ENCODE measurements at regions not wholly inside any gene's neighbourhood (a gene's known extent, or its start where the extent isn't known, plus 50 kb on each side); places are given as distances from the start of the nearest gene placed in this dataset.

GRCh38 chr2:18230668-18231067 lies 329.8 kb downstream of the RDH14 start:
- TF ChIP-seq ARNT (IDR thresholded peaks at IDR 0.05) = no peak
- no peak for TF ChIP-seq NFRKB (IDR thresholded peaks at IDR 0.05)
- no peak for TF ChIP-seq FOXK2 (IDR thresholded peaks at IDR 0.05)
- TF ChIP-seq HDGF (IDR thresholded peaks at IDR 0.05; ENCODE audit: borderline replicate concordance) = no peak
- no peak for TF ChIP-seq ZNF384 (IDR thresholded peaks at IDR 0.05)
- no peak for TF ChIP-seq L3MBTL2 (conservative IDR thresholded peaks at IDR 0.05)
- TF ChIP-seq CTBP1 (IDR thresholded peaks at IDR 0.05; ENCODE audit: borderline replicate concordance) = no peak
- TF ChIP-seq BHLHE40 (IDR thresholded peaks at IDR 0.05; ENCODE audit: borderline replicate concordance) = no peak
- no peak for TF ChIP-seq SUZ12 (IDR thresholded peaks at IDR 0.05)
- no peak for TF ChIP-seq PKNOX1 (IDR thresholded peaks at IDR 0.05)
- no peak for TF ChIP-seq FOXA1 (IDR thresholded peaks at IDR 0.05)
- no peak for TF ChIP-seq SP1 (IDR thresholded peaks at IDR 0.05)
- no peak for TF ChIP-seq ELF4 (IDR thresholded peaks at IDR 0.05)
- no peak for TF ChIP-seq LEF1 (IDR thresholded peaks at IDR 0.05; ENCODE audit: borderline replicate concordance)
- TF ChIP-seq TARDBP (IDR thresholded peaks at IDR 0.05) = no peak
- TF ChIP-seq FOXM1 (IDR thresholded peaks at IDR 0.05; ENCODE audit: borderline replicate concordance) = no peak
- CTCF ChIA-PET = no interaction called here
- POLR2A ChIA-PET = no interaction called here
- DNase-seq (ENCODE audit: extremely low spot score) = no peak

- ChIA-PET POLR2A (no interaction called here), CTCF (no interaction called here)
- TF ChIP-seq ELF4 (IDR thresholded peaks at IDR 0.05) (no peak), FOXA1 (IDR thresholded peaks at IDR 0.05) (no peak), SUZ12 (IDR thresholded peaks at IDR 0.05) (no peak), CTBP1 (IDR thresholded peaks at IDR 0.05; ENCODE audit: borderline replicate concordance) (no peak), LEF1 (IDR thresholded peaks at IDR 0.05; ENCODE audit: borderline replicate concordance) (no peak), SP1 (IDR thresholded peaks at IDR 0.05) (no peak)
- no peak for DNase-seq (ENCODE audit: extremely low spot score)
Observed at GRCh38 chr2:18219676-18220075, 340.8 kb downstream of the RDH14 start.

- ChIA-PET CTCF (no interaction called here), POLR2A (no interaction called here)
- TF ChIP-seq ZNF384 (IDR thresholded peaks at IDR 0.05) = no peak
- no peak for TF ChIP-seq ARNT (IDR thresholded peaks at IDR 0.05)
- no peak for TF ChIP-seq PKNOX1 (IDR thresholded peaks at IDR 0.05)
- no peak for TF ChIP-seq SP1 (IDR thresholded peaks at IDR 0.05)
- no peak for TF ChIP-seq TARDBP (IDR thresholded peaks at IDR 0.05)
- TF ChIP-seq BHLHE40 (IDR thresholded peaks at IDR 0.05; ENCODE audit: borderline replicate concordance) = no peak
- TF ChIP-seq FOXA1 (IDR thresholded peaks at IDR 0.05) = no peak
- no peak for TF ChIP-seq L3MBTL2 (conservative IDR thresholded peaks at IDR 0.05)
- no peak for TF ChIP-seq NFRKB (IDR thresholded peaks at IDR 0.05)
- TF ChIP-seq SUZ12 (IDR thresholded peaks at IDR 0.05) = no peak
- no peak for TF ChIP-seq FOXK2 (IDR thresholded peaks at IDR 0.05)
- TF ChIP-seq ELF4 (IDR thresholded peaks at IDR 0.05) = no peak
- no peak for TF ChIP-seq HDGF (IDR thresholded peaks at IDR 0.05; ENCODE audit: borderline replicate concordance)
- no peak for DNase-seq (ENCODE audit: extremely low spot score)
Observed at GRCh38 chr2:18218160-18218933, 339.9 kb downstream of the KCNS3 start.

GRCh38 chr2:18214936-18215335 lies 336.5 kb downstream of the KCNS3 start:
- CTCF ChIA-PET = no interaction called here
- POLR2A ChIA-PET = no interaction called here
- no peak for DNase-seq (ENCODE audit: extremely low spot score)
- TF ChIP-seq TARDBP (IDR thresholded peaks at IDR 0.05) (no peak), L3MBTL2 (conservative IDR thresholded peaks at IDR 0.05) (no peak), ARNT (IDR thresholded peaks at IDR 0.05) (no peak), FOXK2 (IDR thresholded peaks at IDR 0.05) (no peak), NFRKB (IDR thresholded peaks at IDR 0.05) (no peak), BHLHE40 (IDR thresholded peaks at IDR 0.05; ENCODE audit: borderline replicate concordance) (no peak), ZNF384 (IDR thresholded peaks at IDR 0.05) (no peak), FOXA1 (IDR thresholded peaks at IDR 0.05) (no peak), CTBP1 (IDR thresholded peaks at IDR 0.05; ENCODE audit: borderline replicate concordance) (no peak), SUZ12 (IDR thresholded peaks at IDR 0.05) (no peak), SP1 (IDR thresholded peaks at IDR 0.05) (no peak), HDGF (IDR thresholded peaks at IDR 0.05; ENCODE audit: borderline replicate concordance) (no peak), PKNOX1 (IDR thresholded peaks at IDR 0.05) (no peak), LEF1 (IDR thresholded peaks at IDR 0.05; ENCODE audit: borderline replicate concordance) (no peak), ELF4 (IDR thresholded peaks at IDR 0.05) (no peak), FOXM1 (IDR thresholded peaks at IDR 0.05; ENCODE audit: borderline replicate concordance) (no peak)

- POLR2A ChIA-PET = no interaction called here
- DNase-seq (ENCODE audit: extremely low spot score) = no peak
- CTCF ChIA-PET = no interaction called here
- no peak for TF ChIP-seq ELF4 (IDR thresholded peaks at IDR 0.05)
- TF ChIP-seq FOXA1 (IDR thresholded peaks at IDR 0.05) = no peak
- no peak for TF ChIP-seq TARDBP (IDR thresholded peaks at IDR 0.05)
- no peak for TF ChIP-seq NFRKB (IDR thresholded peaks at IDR 0.05)
- no peak for TF ChIP-seq ZNF384 (IDR thresholded peaks at IDR 0.05)
Observed at GRCh38 chr2:18213986-18214385, 335.5 kb downstream of the KCNS3 start.

- TF ChIP-seq FOXM1 (IDR thresholded peaks at IDR 0.05; ENCODE audit: borderline replicate concordance) = no peak
- TF ChIP-seq FOXA1 (IDR thresholded peaks at IDR 0.05) = no peak
- TF ChIP-seq SUZ12 (IDR thresholded peaks at IDR 0.05) = no peak
- no peak for TF ChIP-seq CTBP1 (IDR thresholded peaks at IDR 0.05; ENCODE audit: borderline replicate concordance)
- no peak for TF ChIP-seq BHLHE40 (IDR thresholded peaks at IDR 0.05; ENCODE audit: borderline replicate concordance)
- TF ChIP-seq ARNT (IDR thresholded peaks at IDR 0.05) = no peak
- no peak for TF ChIP-seq ELF4 (IDR thresholded peaks at IDR 0.05)
- TF ChIP-seq HDGF (IDR thresholded peaks at IDR 0.05; ENCODE audit: borderline replicate concordance) = no peak
- no peak for TF ChIP-seq FOXK2 (IDR thresholded peaks at IDR 0.05)
- no peak for TF ChIP-seq ZNF384 (IDR thresholded peaks at IDR 0.05)
- no peak for TF ChIP-seq PKNOX1 (IDR thresholded peaks at IDR 0.05)
- TF ChIP-seq LEF1 (IDR thresholded peaks at IDR 0.05; ENCODE audit: borderline replicate concordance) = no peak
- no peak for TF ChIP-seq L3MBTL2 (conservative IDR thresholded peaks at IDR 0.05)
- no peak for TF ChIP-seq NFRKB (IDR thresholded peaks at IDR 0.05)
- no peak for TF ChIP-seq TARDBP (IDR thresholded peaks at IDR 0.05)
- ChIA-PET CTCF (no interaction called here), POLR2A (no interaction called here)
- DNase-seq (ENCODE audit: extremely low spot score) = no peak
Observed at GRCh38 chr2:18209934-18210639, 331.6 kb downstream of the KCNS3 start.
